HG03139 (cell line): ENCODE measurements at regions not wholly inside any gene's neighbourhood (a gene's known extent, or its start where the extent isn't known, plus 50 kb on each side); places are given as distances from the start of the nearest gene placed in this dataset.
"Not testable (repeated sequence)": the region's sequence is repeated elsewhere in the genome, so short reads cannot be mapped to it uniquely, and the experiment has no call there.

Experiments used
- ATAC-seq: cut with Tn5 transposase; IDR thresholded peaks from one replicate; pipeline ENCODE4 v1.9.1; 2021; ENCODE audit not compliant: unreplicated experiment

DNA sequence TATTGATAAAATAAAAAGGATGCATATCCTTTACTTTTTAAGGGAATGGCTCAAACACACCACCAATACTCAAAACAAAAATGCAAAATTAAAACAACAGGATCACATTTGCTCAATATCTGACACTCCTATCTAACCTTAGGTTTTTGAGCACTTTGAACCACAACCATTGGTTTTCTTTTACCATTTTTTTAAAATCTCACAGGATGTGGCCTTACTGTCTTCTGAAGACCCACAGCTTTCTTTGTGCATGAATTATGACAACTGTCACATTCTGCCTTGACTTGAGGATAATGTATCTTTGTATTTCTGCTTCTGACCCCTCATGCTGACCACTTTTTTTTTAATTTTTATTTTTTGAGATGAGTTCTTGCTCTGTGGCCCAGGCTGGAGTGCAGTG lies 461.1 kb upstream of the NRP1 start:
- ATAC-seq: no peak

DNA sequence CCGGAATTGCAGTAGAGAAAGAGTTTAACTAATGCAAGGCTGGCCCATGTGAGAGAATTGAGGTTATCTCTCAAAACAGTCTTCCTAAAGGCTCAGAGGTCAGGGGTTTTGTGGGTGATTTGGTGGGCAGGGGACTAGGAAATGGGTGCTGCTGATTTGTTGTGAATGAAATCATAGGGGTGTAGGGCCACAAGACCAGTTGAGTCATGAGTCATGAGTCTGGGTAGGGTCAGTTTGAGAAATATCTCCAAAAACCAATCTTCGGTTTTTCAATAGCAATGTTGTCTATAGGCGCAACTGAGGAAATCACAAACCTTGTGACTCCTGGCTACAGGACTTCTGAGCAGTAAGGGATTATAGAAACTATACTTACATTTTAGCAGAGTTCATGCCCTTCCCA lies 460.0 kb upstream of the NRP1 start:
- ATAC-seq: no peak

GRCh38 chr10:33793793-33794192 lies 459.3 kb upstream of the NRP1 start:
- ATAC-seq: no peak

GRCh38 chr10:33791272-33791660 lies 456.8 kb upstream of the NRP1 start:
- ATAC-seq: no peak

- ATAC-seq: no peak
These were observed 456.2 kb upstream of the NRP1 start for GRCh38 chr10:33790521-33791271.

DNA sequence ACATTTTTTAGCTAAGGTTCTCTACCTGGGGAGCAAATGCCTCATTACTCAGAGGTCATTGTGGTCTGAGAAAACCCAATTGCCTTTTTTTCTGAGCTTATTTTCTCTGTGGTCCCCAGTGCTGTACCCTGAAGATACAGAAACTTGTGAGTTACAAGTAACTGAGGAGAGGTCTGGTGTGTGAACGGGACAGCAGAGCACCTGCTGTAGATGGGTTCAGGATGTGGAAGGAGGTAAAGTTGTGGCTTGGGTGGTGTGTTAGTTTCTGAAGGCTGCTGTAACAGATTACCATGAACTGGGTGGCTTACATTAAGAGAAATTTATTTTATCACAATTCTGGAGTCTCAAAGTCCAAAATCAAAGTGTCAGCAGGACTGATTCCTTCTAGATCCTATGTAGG lies 449.1 kb upstream of the NRP1 start:
- ATAC-seq: no peak

DNA sequence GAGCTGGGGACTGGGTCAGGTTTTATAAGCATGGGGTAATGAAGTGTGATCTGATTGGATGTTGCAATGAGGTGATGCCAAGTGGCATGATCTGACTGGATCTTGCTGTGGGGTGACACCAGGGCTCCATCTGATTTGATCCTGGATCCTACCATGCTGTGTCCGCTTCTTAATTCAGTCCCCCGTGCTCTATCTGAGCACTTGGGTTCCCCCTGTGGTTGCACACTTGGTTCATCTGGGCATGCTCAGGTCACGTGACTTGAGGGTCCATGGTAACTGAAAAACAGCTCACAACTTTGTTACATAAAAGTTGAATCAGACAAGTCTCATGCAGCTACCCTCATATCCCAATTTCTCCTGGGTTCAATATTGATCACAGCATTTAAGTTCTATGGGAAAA lies 448.6 kb upstream of the NRP1 start:
- no peak for ATAC-seq

DNA sequence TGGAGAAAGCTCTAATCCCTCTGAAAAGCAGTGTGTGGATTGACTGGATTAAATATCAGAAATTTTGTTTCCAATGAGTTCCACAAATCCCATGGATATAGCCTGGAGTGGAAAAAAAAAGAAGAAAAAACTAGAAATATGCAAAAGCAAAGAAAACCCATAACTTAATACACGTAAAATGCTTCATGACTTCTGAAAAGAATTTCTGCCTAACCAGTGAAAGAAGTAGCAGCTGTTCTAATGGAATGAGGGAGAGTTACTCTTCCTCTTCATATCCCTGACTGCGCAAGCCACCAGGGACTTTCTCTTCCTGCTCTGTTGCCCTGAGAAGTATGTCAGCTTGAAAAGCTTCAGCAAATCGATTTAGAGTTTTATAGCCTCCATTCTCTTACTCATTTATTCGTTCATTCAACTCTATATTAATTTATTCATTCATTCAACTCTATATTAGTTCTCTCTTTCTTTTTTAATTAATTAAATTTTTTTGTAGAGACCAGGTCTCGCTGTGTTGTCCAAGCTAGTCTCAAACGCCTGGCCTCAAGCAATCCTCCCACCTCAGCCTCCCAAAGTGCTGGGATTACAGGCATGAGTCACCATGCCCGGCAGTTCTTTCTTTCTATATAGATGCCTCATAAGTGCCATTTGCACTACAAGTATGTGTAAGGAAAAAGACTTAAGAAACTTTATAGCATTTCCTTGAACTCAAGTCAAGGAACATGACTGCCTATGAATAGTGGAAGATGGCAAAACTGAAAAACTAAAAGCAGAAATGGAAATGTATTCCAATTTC lies 447.3 kb upstream of the NRP1 start:
- ATAC-seq: no peak

GRCh38 chr10:33780961-33781360 lies 446.5 kb upstream of the NRP1 start:
- ATAC-seq: no peak

- no peak for ATAC-seq
These were observed 442.8 kb upstream of the NRP1 start for GRCh38 chr10:33777223-33777622.

DNA sequence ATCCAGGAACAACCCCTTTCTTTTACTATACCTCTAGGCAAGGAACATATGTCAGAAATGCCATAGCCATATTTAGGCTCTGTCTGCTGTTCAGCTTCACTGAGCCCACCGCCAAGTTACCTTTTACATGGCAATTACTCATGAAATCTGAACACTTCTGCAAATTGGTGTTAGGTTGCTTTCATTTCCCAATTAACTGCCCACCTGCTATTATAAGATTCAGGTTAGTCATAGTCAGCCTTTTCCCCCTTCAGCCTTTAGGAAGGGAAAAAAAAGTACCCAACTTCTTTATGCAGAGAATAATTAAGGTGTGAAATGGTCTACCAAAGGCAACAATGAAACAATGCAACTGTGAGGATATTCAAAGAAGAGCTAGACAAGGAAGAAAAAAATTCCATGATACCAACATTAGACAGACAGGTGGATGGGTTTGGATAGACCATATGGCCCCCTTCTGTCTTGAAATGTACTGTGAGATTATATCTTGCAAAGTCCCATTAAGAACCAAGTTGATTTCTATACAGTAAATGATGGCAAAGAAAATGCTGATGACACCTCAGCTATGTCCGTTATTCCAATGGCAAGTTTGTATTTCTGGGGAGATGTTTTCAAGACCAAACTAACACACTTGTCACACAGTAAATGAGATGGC lies 442.1 kb upstream of the NRP1 start:
- ATAC-seq: no peak

- ATAC-seq: no peak
These were observed 440.4 kb upstream of the NRP1 start for GRCh38 chr10:33774857-33775256.

DNA sequence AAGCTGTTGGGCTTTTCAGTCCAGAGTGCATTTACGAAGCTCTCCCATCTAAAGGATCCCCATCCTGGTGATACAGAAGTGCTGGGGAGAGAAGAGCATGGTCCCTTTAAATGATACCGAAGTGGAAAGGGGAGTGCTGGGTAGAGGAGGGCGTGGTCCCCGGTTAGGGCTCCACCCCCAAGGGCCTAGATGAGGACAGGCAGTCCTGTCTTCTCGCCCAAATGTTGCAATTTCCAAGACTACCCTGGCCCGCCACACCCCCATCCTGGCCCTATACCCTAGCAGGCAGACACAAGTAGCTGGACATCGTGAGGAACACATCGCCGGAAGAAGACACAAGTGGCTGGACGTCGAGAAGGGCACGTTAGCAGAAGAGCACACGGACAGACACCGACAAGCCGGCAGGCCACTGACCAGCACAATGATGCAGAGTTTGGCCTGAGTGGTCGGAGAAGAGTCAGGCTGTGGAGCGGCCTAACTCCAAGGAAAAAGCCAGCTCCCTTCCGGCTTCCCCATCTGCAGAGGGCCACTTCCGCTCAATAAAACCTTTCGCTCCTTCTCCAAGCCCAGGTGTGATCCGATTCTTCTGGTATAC lies 439.5 kb upstream of the NRP1 start:
- no peak for ATAC-seq

GRCh38 chr10:33773253-33773573 lies 438.7 kb upstream of the NRP1 start:
- ATAC-seq: no peak

DNA sequence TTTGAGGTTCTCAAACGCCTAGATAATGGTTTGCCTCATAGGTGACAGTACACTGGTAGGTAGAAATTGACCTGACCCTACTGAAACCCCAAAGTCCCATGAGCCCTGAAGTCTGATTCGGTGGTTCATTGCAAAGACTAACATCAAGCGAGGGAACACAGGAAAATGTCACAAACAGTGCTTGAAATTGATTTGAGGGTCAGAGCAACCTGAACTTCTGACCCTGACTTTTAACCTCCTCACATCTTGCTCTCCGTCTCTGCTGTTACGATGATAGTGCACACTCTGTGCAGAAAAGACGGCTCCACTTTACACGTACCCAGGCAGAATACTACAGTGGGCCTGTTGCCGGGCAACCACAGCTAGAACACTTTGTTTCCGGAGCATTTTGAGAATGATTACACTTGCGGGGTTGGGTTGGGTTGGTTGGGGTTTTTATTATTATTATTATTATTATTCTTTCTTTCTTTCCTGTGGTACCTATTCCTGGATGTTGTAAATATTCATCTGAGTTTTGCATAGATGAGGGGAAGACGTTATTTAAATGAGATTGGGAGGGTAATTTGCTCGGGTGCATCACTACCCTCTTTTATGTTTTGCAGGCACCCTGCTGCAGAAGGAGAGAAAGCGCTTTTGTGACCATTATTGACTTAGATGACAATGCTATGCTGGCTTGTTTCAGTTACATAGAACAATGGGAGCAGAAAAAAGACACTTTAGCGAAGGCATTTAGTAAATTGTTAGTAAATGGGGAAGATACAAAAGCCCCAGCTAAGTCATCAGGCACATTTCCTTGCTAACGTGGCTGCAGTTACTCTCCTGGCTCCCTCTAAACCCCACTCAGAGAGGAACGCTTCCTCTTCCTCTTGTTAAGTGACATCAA lies 438.1 kb upstream of the NRP1 start:
- ATAC-seq: no peak

DNA sequence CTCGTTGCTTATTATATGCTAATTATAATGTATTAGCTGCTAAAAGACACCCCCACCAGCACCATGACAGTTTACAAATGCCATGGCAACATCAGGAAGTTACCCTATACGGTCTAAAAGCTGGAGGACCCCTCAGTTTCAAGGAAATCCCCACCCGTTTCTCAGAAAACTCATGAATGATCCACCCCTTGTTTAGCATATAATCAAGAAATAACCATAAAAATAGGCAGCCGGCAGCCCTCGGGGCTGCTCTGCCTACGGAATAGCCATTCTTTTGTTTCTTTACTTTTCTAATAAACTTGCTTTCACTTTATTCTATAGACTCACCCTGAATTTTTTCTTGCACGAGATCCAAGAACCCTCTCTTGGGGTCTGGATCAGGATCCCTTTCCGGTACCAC lies 437.4 kb upstream of the NRP1 start:
- ATAC-seq: not testable (repeated sequence)

DNA sequence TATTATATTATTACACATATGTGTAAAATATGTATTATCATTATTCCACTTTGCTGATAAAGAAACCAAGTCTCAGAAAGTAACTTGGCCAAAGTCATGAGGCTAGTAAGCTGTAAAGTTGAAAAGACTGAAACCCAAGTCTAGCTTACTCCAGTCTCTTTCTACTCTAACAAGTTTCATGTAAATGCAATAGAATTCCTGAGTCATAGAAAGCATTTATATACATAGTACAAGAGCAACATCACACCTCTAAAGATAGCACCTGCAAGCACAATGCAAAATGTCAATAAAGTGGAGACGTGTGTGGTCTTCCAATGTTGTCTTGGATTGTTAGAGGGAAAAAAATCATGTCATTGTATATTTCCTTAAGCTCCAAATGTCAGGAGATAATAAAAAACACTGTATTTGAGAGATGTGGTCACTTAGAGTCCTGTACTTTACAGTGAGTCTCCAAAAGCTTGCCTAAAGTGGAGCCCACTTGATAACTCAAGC lies 430.3 kb upstream of the NRP1 start:
- ATAC-seq: no peak

GRCh38 chr10:33760056-33760943 lies 425.8 kb upstream of the NRP1 start:
- no peak for ATAC-seq

DNA sequence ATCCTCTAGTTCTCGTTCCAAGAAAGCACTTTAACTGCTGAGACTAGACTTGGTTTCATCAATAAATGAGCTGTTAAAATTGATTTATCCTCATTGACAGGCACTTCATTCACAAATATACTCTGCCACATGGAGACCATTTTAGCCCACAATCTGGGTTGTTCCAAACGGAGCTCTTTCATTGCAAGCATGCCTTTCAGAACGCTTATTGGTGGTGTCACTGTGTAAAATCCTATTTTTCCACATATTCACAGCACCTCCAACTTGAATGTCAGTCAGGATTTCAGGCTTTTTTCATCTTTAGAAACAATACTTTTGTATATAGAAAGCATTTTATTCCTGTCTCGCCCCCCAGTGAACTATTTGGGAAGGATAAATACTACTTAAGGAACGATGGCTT lies 424.7 kb upstream of the NRP1 start:
- ATAC-seq: no peak

- no peak for ATAC-seq
These were observed 423.8 kb upstream of the NRP1 start for GRCh38 chr10:33758299-33758698.
